GM12878 (cell line): ENCODE measurements at regions not wholly inside any gene's neighbourhood (a gene's known extent, or its start where the extent isn't known, plus 50 kb on each side); places are given as distances from the start of the nearest gene placed in this dataset.

Source experiments
- ATAC-seq: fragments of 200-7000 bp; cut with Tn5 transposase; 3 replicates; pipeline ENCODE4 v1.9.1; 2020; ENCODE audit warnings: mild to moderate bottlenecking, moderate library complexity
- BruUV-seq: library from RNA; stranded (reverse); fragments of 400-500 nt; replicated peaks from 2 replicates; lab custom pipeline; 2021; lab: Mats Ljungman, UMichigan
- CTCF ChIA-PET: fragments of 300-600 bp; sonication (Branson Sonifier 250); formaldehyde crosslinking; extraction: SDS; loops from one replicate; lab custom pipeline; 2021; ENCODE audit warnings: inconsistent platforms; lab: Yijun Ruan, JAX
- POLR2A ChIA-PET: fragments of 350-600 bp; formaldehyde crosslinking; extraction: SDS; loops from one replicate; lab custom pipeline; 2021; ENCODE audit warnings: inconsistent platforms; lab: Charles Lee
- RAD21 ChIA-PET: fragments of 300-600 bp; sonication (Branson Sonifier 250); formaldehyde crosslinking; loops from one replicate; lab custom pipeline; 2023; ENCODE audit warnings: antibody characterized with exemption; ENCODE audit not compliant: unreplicated experiment; lab: Charles Lee
- SMC1A ChIA-PET: fragments of 300-600 bp; sonication (Branson Sonifier 250); formaldehyde crosslinking; loops from one replicate; lab custom pipeline; 2023; ENCODE audit not compliant: unreplicated experiment, uncharacterized antibody; lab: Charles Lee
- DNase-seq: peaks from one replicate; pipeline ENCODE4 v3.0.0-alpha.2; 2011; ENCODE audit warnings: low read depth, low spot score
- FAIRE-seq: peaks from 3 replicates; lab custom pipeline; 2011; peaks lifted over from hg19 to GRCh38; lab: Jason Lieb, UNC
- H2AFZ ChIP-seq: 2 replicates; pipeline ENCODE4 v1.6.0; 2011; ENCODE audit warnings: low read depth, low read length, control low read depth; ENCODE audit not compliant: control insufficient read depth
- H3K27ac ChIP-seq: 2 replicates; pipeline ENCODE4 v1.5.1; 2011; ENCODE audit warnings: control low read depth; ENCODE audit not compliant: control insufficient read depth, insufficient read depth
- H3K27me3 ChIP-seq, 2 experiments: replicated peaks in 1 of 2; 2 replicates each; pipeline versions ENCODE4 v1.6.0 to v1.6.1; 2011; ENCODE audit warnings: low read length in 1 of 2; ENCODE audit not compliant: control insufficient read depth in 2 of 2, insufficient read depth in 2 of 2
- H3K36me3 ChIP-seq, 2 experiments: 2 replicates each; pipeline ENCODE4 v1.5.1; 2011; ENCODE audit warnings: low read length in 1 of 2; ENCODE audit not compliant: control insufficient read depth in 2 of 2, insufficient read depth in 2 of 2
- H3K4me1 ChIP-seq: 2 replicates; pipeline ENCODE4 v1.6.1; 2011; ENCODE audit warnings: mild to moderate bottlenecking, low read length, moderate library complexity, mixed read lengths; ENCODE audit not compliant: control insufficient read depth, insufficient read depth
- H3K4me2 ChIP-seq: 2 replicates; pipeline ENCODE4 v1.6.0; 2011; ENCODE audit warnings: control low read depth; ENCODE audit not compliant: control insufficient read depth, insufficient read depth
- H3K4me3 ChIP-seq: fragments of 200-600 bp; sonication (generic); 2 replicates; pipeline ENCODE4 v1.5.1; 2016
- H3K79me2 ChIP-seq: 2 replicates; pipeline ENCODE4 v1.6.0; 2011; ENCODE audit warnings: low read length; ENCODE audit not compliant: control insufficient read depth, insufficient read depth
- H3K9ac ChIP-seq: 2 replicates; pipeline ENCODE4 v1.8.0; 2011; ENCODE audit warnings: low read length, control low read depth, mixed read lengths; ENCODE audit not compliant: control insufficient read depth, insufficient read depth
- H3K9me3 ChIP-seq: replicated peaks from 3 replicates; pipeline ENCODE4 v1.5.1; 2011; ENCODE audit warnings: mild to moderate bottlenecking, low read length; ENCODE audit not compliant: control insufficient read depth, insufficient read depth
- H4K20me1 ChIP-seq: 2 replicates; pipeline ENCODE4 v1.6.0; 2011; ENCODE audit not compliant: control insufficient read depth, insufficient read depth
- CBX5 ChIP-seq: sonication (generic); IDR thresholded peaks from 2 replicates; pipeline ENCODE4 v1.6.1; 2016; ENCODE audit warnings: low read depth, moderate library complexity, mild to moderate bottlenecking, inconsistent platforms
- CHD1 ChIP-seq: IDR thresholded peaks from 2 replicates; pipeline ENCODE4 v1.6.1; 2012; ENCODE audit warnings: low read depth, low read length, improper control_type of control experiment
- POLR2AphosphoS2 ChIP-seq: IDR thresholded peaks from 2 replicates; pipeline ENCODE4 v1.6.1; 2011; ENCODE audit warnings: low read depth, mild to moderate bottlenecking, low read length, improper control_type of control experiment, moderate library complexity
- WGBS: methylation state at CpG from one replicate; pipeline ENCODE4 v1.1.6; 2016; ENCODE audit warnings: low lambda C conversion rate; ENCODE audit not compliant: insufficient replicate concordance, insufficient coverage; ENCODE audit errors: missing lambda C conversion rate; 5-methylcytosine and 5-hydroxymethylcytosine counted together
- in situ Hi-C: fragments of 300-500 bp; cut with MboI; formaldehyde crosslinking; loops from 9 replicates; pipeline ENCODE4 v1.14.3; 2018; ENCODE audit warnings: mixed read lengths
- intact Hi-C: fragments of 100-400 bp; cut with micrococcal nuclease; formaldehyde crosslinking; loops from one replicate; pipeline ENCODE4 v1.14.2; 2022; ENCODE audit not compliant: unreplicated experiment
- TF ChIP-seq, protein P1 (sequence below): IDR thresholded peaks from 2 replicates; pipeline ENCODE4 v1.6.1; 2012; ENCODE audit warnings: mild to moderate bottlenecking, low read depth, low read length

- ChIA-PET RAD21 (no interaction called here), SMC1A (no interaction called here), POLR2A (no interaction called here), CTCF (no interaction called here)
- Histone ChIP-seq H3K27ac (no peak overlapping the region), H3K9me3 (no peaks in the 10 kb centered on the region; the same call in 2 of the 3 replicates), H3K27me3 (no peaks in the 10 kb centered on the region), H3K79me2 (no peaks in the 10 kb centered on the region), H4K20me1 (no peaks in the 10 kb centered on the region), H3K36me3 (no peaks in the 10 kb centered on the region), H3K9ac (no peak overlapping the region), H3K4me2 (no peak overlapping the region), H3K4me1 (no peaks in the 10 kb centered on the region), H3K4me3 (no peak overlapping the region), H2AFZ (no peak overlapping the region)
- TF ChIP-seq POLR2AphosphoS2: no peak
- no peak for TF ChIP-seq CBX5
- no peak for TF ChIP-seq CHD1
- TF ChIP-seq, protein P1, sequence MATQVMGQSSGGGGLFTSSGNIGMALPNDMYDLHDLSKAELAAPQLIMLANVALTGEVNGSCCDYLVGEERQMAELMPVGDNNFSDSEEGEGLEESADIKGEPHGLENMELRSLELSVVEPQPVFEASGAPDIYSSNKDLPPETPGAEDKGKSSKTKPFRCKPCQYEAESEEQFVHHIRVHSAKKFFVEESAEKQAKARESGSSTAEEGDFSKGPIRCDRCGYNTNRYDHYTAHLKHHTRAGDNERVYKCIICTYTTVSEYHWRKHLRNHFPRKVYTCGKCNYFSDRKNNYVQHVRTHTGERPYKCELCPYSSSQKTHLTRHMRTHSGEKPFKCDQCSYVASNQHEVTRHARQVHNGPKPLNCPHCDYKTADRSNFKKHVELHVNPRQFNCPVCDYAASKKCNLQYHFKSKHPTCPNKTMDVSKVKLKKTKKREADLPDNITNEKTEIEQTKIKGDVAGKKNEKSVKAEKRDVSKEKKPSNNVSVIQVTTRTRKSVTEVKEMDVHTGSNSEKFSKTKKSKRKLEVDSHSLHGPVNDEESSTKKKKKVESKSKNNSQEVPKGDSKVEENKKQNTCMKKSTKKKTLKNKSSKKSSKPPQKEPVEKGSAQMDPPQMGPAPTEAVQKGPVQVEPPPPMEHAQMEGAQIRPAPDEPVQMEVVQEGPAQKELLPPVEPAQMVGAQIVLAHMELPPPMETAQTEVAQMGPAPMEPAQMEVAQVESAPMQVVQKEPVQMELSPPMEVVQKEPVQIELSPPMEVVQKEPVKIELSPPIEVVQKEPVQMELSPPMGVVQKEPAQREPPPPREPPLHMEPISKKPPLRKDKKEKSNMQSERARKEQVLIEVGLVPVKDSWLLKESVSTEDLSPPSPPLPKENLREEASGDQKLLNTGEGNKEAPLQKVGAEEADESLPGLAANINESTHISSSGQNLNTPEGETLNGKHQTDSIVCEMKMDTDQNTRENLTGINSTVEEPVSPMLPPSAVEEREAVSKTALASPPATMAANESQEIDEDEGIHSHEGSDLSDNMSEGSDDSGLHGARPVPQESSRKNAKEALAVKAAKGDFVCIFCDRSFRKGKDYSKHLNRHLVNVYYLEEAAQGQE: no peak
- ATAC-seq (no peak), FAIRE-seq (no peak), DNase-seq (no peak)
- in situ Hi-C loops (no loop called here), intact Hi-C loops (no loop called here)
- 19% methylated on average over 21 of the region's 21 CpGs for WGBS
- BruUV-seq: no TSS peak
Observed at GRCh38 chr1:3999941-4000735, 100.1 kb upstream of the C1orf174 start.
